ENCODE measurements at regions not wholly inside any gene's neighbourhood (a gene's known extent, or its start where the extent isn't known, plus 50 kb on each side); places are given as distances from the start of the nearest gene placed in this dataset.

- Mint-ChIP-seq H3K9me3 (no peaks in the 10 kb centered on the region), H3K36me3 (ENCODE audit: insufficient read depth in 1 of 3, low read depth in 3 of 3) (no peaks in the 10 kb centered on the region), H3K27me3 (ENCODE audit: low read depth) (no peaks in the 10 kb centered on the region), H3K27ac (no peak overlapping the region; a peak in 1 of 7 replicates), H3K4me1 (peaks cover 8 to 13% of the 10 kb centered on the region in 2 experiments), H3K4me3 (no peak overlapping the region)
- Histone ChIP-seq H3K14ac (ENCODE audit: insufficient read depth, low read length) (no peak overlapping the region), H2BK15ac (ENCODE audit: low read depth, low read length) (no peak overlapping the region), H3T11ph (ENCODE audit: low read length) (no peak overlapping the region), H3K27ac (ENCODE audit: insufficient read length, low read depth, low read length) (no peak overlapping the region), H4K5ac (ENCODE audit: insufficient read length, low read depth, low read length) (no peak overlapping the region), H3K4me2 (ENCODE audit: insufficient read depth, insufficient read length, low read length) (no peak overlapping the region), H3K9me3 (ENCODE audit: control insufficient read depth, low read depth, low read length) (no peaks in the 10 kb centered on the region), H3K23me2 (ENCODE audit: insufficient read length, low read depth, low read length, poor library complexity, severe bottlenecking) (no peaks in the 10 kb centered on the region), H2BK120ac (ENCODE audit: low read depth, low read length, poor library complexity, severe bottlenecking) (no peak overlapping the region), H4K20me1 (ENCODE audit: control insufficient read depth, insufficient read depth, insufficient read length) (no peaks in the 10 kb centered on the region), H3K79me2 (ENCODE audit: insufficient read depth, low read length) (no peaks in the 10 kb centered on the region), H3K4ac (ENCODE audit: low read depth, low read length) (no peak overlapping the region), H3K23ac (ENCODE audit: insufficient read length, low read depth, low read length) (no peak overlapping the region), H2AFZ (ENCODE audit: low read length) (no peak overlapping the region), H4K8ac (replicated peaks; ENCODE audit: insufficient read length, low read depth, low read length) (no peak overlapping the region), H2BK20ac (ENCODE audit: low read depth, low read length, poor library complexity, severe bottlenecking) (no peak overlapping the region), H2AK5ac (ENCODE audit: insufficient read length, low read length) (no peak overlapping the region), H3K18ac (ENCODE audit: insufficient read length, low read depth, low read length) (no peak overlapping the region), H3K27me3 (ENCODE audit: insufficient read depth, low read length) (no peaks in the 10 kb centered on the region), H3K4me1 (ENCODE audit: insufficient read depth, low read length) (0 out of 2 replicates have a peak, but pooled peaks cover 2% of the 10 kb centered on the region), H2BK12ac (ENCODE audit: insufficient read length, low read depth, low read length) (no peak overlapping the region), H3K56ac (ENCODE audit: insufficient read length, low read depth, low read length) (no peak overlapping the region), H3K79me1 (ENCODE audit: insufficient read depth, low read depth, low read length, poor library complexity, severe bottlenecking) (no peaks in the 10 kb centered on the region), H3K9ac (ENCODE audit: extremely low read depth, insufficient read length, low read length) (no peak overlapping the region), H4K91ac (ENCODE audit: insufficient read length, low read depth, low read length) (no peak overlapping the region), H2BK5ac (ENCODE audit: insufficient read length, low read length) (no peak overlapping the region)
- no CpG with 5 or more reads among the region's 4 CpGs for WGBS (ENCODE audit: extremely low coverage, insufficient read length, low lambda C conversion rate)
- TF ChIP-seq CTCF (conservative IDR thresholded peaks at IDR 0.05) = no peak
- DNase-seq = no peak
These were observed 148.9 kb upstream of the MEX3C start for GRCh38 chr18:51346404-51346803.
